GM18498 (cell line): ENCODE measurements at regions not wholly inside any gene's neighbourhood (a gene's known extent, or its start where the extent isn't known, plus 50 kb on each side); places are given as distances from the start of the nearest gene placed in this dataset.
"Not testable (repeated sequence)": the region's sequence is repeated elsewhere in the genome, so short reads cannot be mapped to it uniquely, and the experiment has no call there.

Experiments used
- ATAC-seq: cut with Tn5 transposase; IDR thresholded peaks from one replicate; pipeline ENCODE4 v1.9.1; 2021; ENCODE audit warnings: mild to moderate bottlenecking, moderate library complexity; ENCODE audit not compliant: unreplicated experiment

- no peak for ATAC-seq
Observed at GRCh38 chr2:53543083-53543482, 224.5 kb upstream of the CHAC2 start.

- no peak for ATAC-seq
Observed at GRCh38 chr2:53536583-53537361, 230.8 kb upstream of the CHAC2 start.

- ATAC-seq: no peak
Observed at GRCh38 chr2:53535234-53535840, 232.3 kb upstream of the CHAC2 start.

GRCh38 chr2:53530126-53530525 lies 237.5 kb upstream of the CHAC2 start:
- ATAC-seq: no peak

- ATAC-seq: no peak
Observed at GRCh38 chr2:53527056-53527455, 240.5 kb upstream of the CHAC2 start.

GRCh38 chr2:53519918-53520841 lies 247.4 kb upstream of the CHAC2 start:
- ATAC-seq: no peak

- no peak for ATAC-seq
Observed at GRCh38 chr2:53517406-53517805, 250.2 kb upstream of the CHAC2 start.

GRCh38 chr2:53516650-53517049 lies 251.0 kb upstream of the CHAC2 start:
- no peak for ATAC-seq

GRCh38 chr2:53515435-53516332 lies 251.9 kb upstream of the CHAC2 start:
- ATAC-seq: no peak

GRCh38 chr2:53513167-53513666 lies 254.4 kb upstream of the CHAC2 start:
- ATAC-seq: no peak

- ATAC-seq: no peak
Observed at GRCh38 chr2:53512071-53512826, 255.4 kb upstream of the CHAC2 start.

GRCh38 chr2:53511549-53511948 lies 256.1 kb upstream of the CHAC2 start:
- ATAC-seq: no peak

- no peak for ATAC-seq
Observed at GRCh38 chr2:53510401-53510800, 257.2 kb upstream of the CHAC2 start.

- no peak for ATAC-seq
Observed at GRCh38 chr2:53509831-53510388, 257.7 kb upstream of the CHAC2 start.

GRCh38 chr2:53508667-53509066 lies 258.9 kb upstream of the CHAC2 start:
- no peak for ATAC-seq

GRCh38 chr2:53507070-53507469 lies 260.5 kb upstream of the CHAC2 start:
- ATAC-seq: not testable (repeated sequence)

GRCh38 chr2:53505826-53506225 lies 261.8 kb upstream of the CHAC2 start:
- ATAC-seq: no peak

GRCh38 chr2:53504507-53504906 lies 263.1 kb upstream of the CHAC2 start:
- no peak for ATAC-seq

GRCh38 chr2:53500181-53500580 lies 267.4 kb upstream of the CHAC2 start:
- no peak for ATAC-seq
